Mucosa of gallbladder (tissue), 1 donor: ENCODE measurements at regions not wholly inside any gene's neighbourhood (a gene's known extent, or its start where the extent isn't known, plus 50 kb on each side); places are given as distances from the start of the nearest gene placed in this dataset.

ENCODE experiments used
- DNase-seq: peaks from one replicate; pipeline ENCODE4 v3.0.0-alpha.2; 2020; ENCODE audit warnings: low spot score
- donor health status: DM: no; HTN: no; CAD: no.

GRCh38 chrX:45743906-45744625 lies 543.4 kb upstream of the DIPK2B start:
- DNase-seq: no peak

- DNase-seq: no peak
Measured at GRCh38 chrX:45743081-45743533, 542.4 kb upstream of the DIPK2B start.

- DNase-seq: no peak
Measured at GRCh38 chrX:45740291-45740690, 539.6 kb upstream of the DIPK2B start.

- no peak for DNase-seq
Measured at GRCh38 chrX:45735571-45735970, 534.9 kb upstream of the DIPK2B start.

GRCh38 chrX:45731448-45731847 lies 530.8 kb upstream of the DIPK2B start:
- DNase-seq: no peak

- no peak for DNase-seq
Measured at GRCh38 chrX:45727761-45728160, 527.1 kb upstream of the DIPK2B start.

GRCh38 chrX:45722471-45722870 lies 521.8 kb upstream of the DIPK2B start:
- DNase-seq: no peak

- DNase-seq: no peak
Measured at GRCh38 chrX:45719751-45720501, 519.2 kb upstream of the DIPK2B start.

- no peak for DNase-seq
Measured at GRCh38 chrX:45718676-45719075, 518.0 kb upstream of the DIPK2B start.

GRCh38 chrX:45716750-45717149 lies 516.1 kb upstream of the DIPK2B start:
- no peak for DNase-seq

- no peak for DNase-seq
Measured at GRCh38 chrX:45715748-45716147, 515.1 kb upstream of the DIPK2B start.

GRCh38 chrX:45714866-45715265 lies 514.2 kb upstream of the DIPK2B start:
- no peak for DNase-seq

GRCh38 chrX:45712067-45712466 lies 511.4 kb upstream of the DIPK2B start:
- no peak for DNase-seq

- DNase-seq: no peak
Measured at GRCh38 chrX:45711231-45711630, 510.6 kb upstream of the DIPK2B start.

GRCh38 chrX:45710081-45710801 lies 509.6 kb upstream of the DIPK2B start:
- no peak for DNase-seq

- DNase-seq: no peak
Measured at GRCh38 chrX:45709381-45709780, 508.7 kb upstream of the DIPK2B start.

GRCh38 chrX:45699158-45699557 lies 498.5 kb upstream of the DIPK2B start:
- DNase-seq: no peak

GRCh38 chrX:45697591-45697990 lies 496.9 kb upstream of the DIPK2B start:
- no peak for DNase-seq

- no peak for DNase-seq
Measured at GRCh38 chrX:45696736-45697135, 496.1 kb upstream of the DIPK2B start.

- DNase-seq: no peak
Measured at GRCh38 chrX:45689971-45690370, 489.3 kb upstream of the DIPK2B start.

- no peak for DNase-seq
Measured at GRCh38 chrX:45683914-45684313, 483.2 kb upstream of the DIPK2B start.

GRCh38 chrX:45681891-45682290 lies 481.2 kb upstream of the DIPK2B start:
- no peak for DNase-seq
